Right atrium auricular region (tissue), 2 donors: ENCODE measurements at regions not wholly inside any gene's neighbourhood (a gene's known extent, or its start where the extent isn't known, plus 50 kb on each side); places are given as distances from the start of the nearest gene placed in this dataset.

Experiments
- DNase-seq: peaks from one replicate; pipeline ENCODE4 v3.0.0-alpha.2; 2019; ENCODE audit warnings: low spot score
- H3K27ac ChIP-seq, 2 donors: fragments of 200-600 bp; sonication (generic); 1 replicate in 1 of 2; 2 replicates in 1 of 2; pipeline ENCODE4 v1.5.1; 2016 to 2019
- H3K27me3 ChIP-seq, 2 donors: fragments of 200-600 bp; sonication (generic); one replicate each; pipeline versions ENCODE4 v1.5.1 to v1.6.0; 2017 to 2019
- H3K36me3 ChIP-seq: fragments of 200-600 bp; sonication (generic); one replicate; pipeline ENCODE4 v1.5.1; 2016
- H3K4me1 ChIP-seq, 2 donors: fragments of 200-600 bp; sonication (generic); one replicate each; pipeline versions ENCODE4 v1.5.1 to v1.6.0; 2017 to 2019
- H3K4me3 ChIP-seq, 2 donors: fragments of 200-600 bp; sonication (generic); 1 replicate in 1 of 2; 2 replicates in 1 of 2; pipeline ENCODE4 v1.5.1; 2017 to 2019; ENCODE audit warnings: mild to moderate bottlenecking in 1 of 2, moderate library complexity in 1 of 2
- H3K9me3 ChIP-seq, 2 donors: fragments of 200-600 bp; sonication (generic); one replicate each; pipeline ENCODE4 v1.5.1; 2019
- TF ChIP-seq, protein P1 (sequence below), 2 donors: fragments of 200-600 bp; sonication (generic); IDR thresholded peaks; one replicate each; pipeline ENCODE4 v1.5.1; 2019; ENCODE audit warnings: antibody characterized with exemption in 2 of 2

DNA sequence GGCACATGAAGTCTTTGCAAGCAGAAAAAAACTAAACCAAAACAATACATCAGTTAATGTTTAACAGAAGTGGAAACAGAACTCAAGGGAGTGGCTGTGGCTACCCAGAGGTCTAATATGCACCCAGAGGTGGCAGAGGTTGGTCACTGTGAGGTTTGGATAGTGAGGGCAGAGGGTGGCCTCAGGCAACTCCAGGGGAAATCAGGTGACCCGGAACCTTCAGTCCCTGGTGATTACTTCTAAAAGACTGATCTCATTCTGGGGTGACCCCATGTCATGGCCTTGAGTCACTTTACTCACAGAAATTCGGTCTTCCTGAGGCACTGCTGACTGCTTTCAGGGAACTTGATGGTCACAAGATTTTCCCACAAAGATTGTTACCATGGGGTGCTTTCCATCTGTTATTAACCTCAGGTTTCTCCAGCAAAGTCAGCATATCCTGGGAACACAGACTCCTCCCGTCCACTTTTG is 99.4 kb downstream of the TMEM17 start:
- Histone ChIP-seq H3K9me3 (peaks cover 0 to 4% of the 10 kb centered on the region in 2 donors), H3K36me3 (no peaks in the 10 kb centered on the region), H3K4me3 (no peak overlapping the region), H3K27ac (no peak overlapping the region), H3K4me1 (peaks cover 0 to 25% of the 10 kb centered on the region in 2 donors), H3K27me3 (no peaks in the 10 kb centered on the region)
- DNase-seq = no peak
- TF ChIP-seq, protein P1, sequence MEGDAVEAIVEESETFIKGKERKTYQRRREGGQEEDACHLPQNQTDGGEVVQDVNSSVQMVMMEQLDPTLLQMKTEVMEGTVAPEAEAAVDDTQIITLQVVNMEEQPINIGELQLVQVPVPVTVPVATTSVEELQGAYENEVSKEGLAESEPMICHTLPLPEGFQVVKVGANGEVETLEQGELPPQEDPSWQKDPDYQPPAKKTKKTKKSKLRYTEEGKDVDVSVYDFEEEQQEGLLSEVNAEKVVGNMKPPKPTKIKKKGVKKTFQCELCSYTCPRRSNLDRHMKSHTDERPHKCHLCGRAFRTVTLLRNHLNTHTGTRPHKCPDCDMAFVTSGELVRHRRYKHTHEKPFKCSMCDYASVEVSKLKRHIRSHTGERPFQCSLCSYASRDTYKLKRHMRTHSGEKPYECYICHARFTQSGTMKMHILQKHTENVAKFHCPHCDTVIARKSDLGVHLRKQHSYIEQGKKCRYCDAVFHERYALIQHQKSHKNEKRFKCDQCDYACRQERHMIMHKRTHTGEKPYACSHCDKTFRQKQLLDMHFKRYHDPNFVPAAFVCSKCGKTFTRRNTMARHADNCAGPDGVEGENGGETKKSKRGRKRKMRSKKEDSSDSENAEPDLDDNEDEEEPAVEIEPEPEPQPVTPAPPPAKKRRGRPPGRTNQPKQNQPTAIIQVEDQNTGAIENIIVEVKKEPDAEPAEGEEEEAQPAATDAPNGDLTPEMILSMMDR (IDR thresholded peaks at IDR 0.05) = no peak

DNA sequence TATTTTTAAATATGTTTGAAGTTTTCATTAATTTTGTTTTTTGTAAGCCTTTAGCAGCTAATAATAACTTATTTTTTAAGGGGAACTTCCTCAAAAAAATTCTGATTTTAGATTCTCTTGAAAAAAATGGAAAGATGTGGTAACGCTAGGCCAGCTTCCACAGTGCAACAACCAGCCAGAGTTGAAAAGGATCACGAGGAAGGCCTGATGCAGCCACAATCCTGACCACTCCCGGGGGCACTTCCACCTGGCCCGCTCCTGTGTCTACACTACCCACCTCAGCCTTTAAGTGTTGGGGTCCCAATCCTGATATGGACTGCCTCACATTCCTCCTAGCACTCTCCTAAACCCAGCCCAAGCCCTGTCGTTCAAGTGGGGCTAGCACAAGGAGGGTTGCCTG is 101.1 kb downstream of the TMEM17 start:
- TF ChIP-seq, protein P1 (IDR thresholded peaks at IDR 0.05) = no peak
- Histone ChIP-seq H3K9me3 (peaks cover 0 to 4% of the 10 kb centered on the region in 2 donors), H3K36me3 (no peaks in the 10 kb centered on the region), H3K27me3 (no peaks in the 10 kb centered on the region), H3K4me1 (peaks cover 0 to 14% of the 10 kb centered on the region in 2 donors), H3K27ac (no peak overlapping the region), H3K4me3 (no peak overlapping the region)
- no peak for DNase-seq

DNA sequence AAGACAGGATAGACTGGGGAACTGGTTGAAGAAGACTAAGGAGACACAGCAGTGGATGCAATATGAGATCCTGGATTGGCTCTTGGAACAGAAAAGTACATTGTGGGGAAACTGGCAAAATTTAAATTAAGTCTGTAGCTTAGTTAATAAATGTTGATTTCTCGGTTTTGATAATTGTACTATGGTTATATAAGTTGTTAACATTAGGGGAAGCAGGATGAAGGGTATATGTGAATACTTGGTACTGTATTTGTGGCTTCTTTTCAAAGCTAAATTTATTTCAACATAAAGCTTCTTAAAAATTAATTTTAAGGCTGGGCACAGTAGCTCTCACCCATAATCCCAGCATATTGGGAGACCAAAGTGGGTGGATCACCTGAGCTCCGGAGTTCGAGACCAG is 103.8 kb downstream of the TMEM17 start:
- peaks cover 0 to 4% of the 10 kb centered on the region in 2 donors for H3K4me1 ChIP-seq
- no peaks in the 10 kb centered on the region for H3K27me3 ChIP-seq
- H3K27ac ChIP-seq = no peak overlapping the region
- TF ChIP-seq, protein P1 (IDR thresholded peaks at IDR 0.05) = no peak
- peaks cover 0 to 4% of the 10 kb centered on the region in 2 donors for H3K9me3 ChIP-seq
- no peaks in the 10 kb centered on the region for H3K36me3 ChIP-seq
- no peak overlapping the region for H3K4me3 ChIP-seq
- no peak for DNase-seq

DNA sequence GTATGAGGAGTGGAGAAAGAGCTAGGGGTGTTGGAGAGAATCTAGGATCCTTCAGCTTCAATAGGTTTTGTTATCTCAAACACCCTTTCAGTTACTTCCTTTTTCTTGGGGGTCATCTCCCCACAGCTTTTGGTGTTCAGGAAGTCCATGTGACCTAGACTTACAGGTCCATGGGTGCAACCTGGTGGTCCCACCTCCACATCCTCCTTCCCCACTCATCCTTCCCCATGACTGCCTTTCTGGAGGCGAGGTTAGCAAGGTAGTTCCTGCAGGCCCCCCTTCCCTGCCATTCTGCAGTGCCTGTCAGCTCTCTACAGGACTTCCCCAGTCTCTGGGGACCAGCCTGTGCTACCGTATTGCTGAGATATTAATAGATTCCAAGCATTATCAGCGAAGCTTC is 107.6 kb downstream of the TMEM17 start:
- Histone ChIP-seq H3K27me3 (no peaks in the 10 kb centered on the region), H3K4me1 (peaks cover 0 to 4% of the 10 kb centered on the region in 2 donors), H3K9me3 (peaks cover 0 to 4% of the 10 kb centered on the region in 2 donors), H3K4me3 (no peak overlapping the region), H3K27ac (no peak overlapping the region), H3K36me3 (no peaks in the 10 kb centered on the region)
- TF ChIP-seq, protein P1 (IDR thresholded peaks at IDR 0.05) = no peak
- DNase-seq = no peak

DNA sequence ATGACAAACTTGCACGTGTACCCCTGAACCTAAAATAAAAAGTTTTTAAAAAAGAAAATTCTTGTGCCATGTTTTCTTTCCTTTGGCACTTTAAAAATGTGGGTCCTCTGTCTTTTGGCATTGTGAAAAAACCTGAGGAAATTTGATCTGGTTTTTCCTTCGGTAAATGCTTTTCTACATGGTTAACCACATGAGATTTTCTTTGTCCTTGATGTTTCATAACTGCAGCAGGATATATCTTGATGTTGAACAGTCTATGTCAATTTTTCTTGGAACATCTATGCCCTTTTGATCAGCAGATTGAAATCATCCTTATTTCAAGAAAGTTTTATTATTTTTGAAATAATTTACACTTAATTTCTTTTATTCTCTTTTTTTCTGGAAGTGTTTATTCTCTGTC is 109.1 kb downstream of the TMEM17 start:
- H3K9me3 ChIP-seq = peaks cover 0 to 2% of the 10 kb centered on the region in 2 donors
- no peak for DNase-seq
- no peak overlapping the region for H3K4me3 ChIP-seq
- H3K4me1 ChIP-seq = peaks cover 0 to 4% of the 10 kb centered on the region in 2 donors
- no peaks in the 10 kb centered on the region for H3K27me3 ChIP-seq
- no peaks in the 10 kb centered on the region for H3K36me3 ChIP-seq
- TF ChIP-seq, protein P1 (IDR thresholded peaks at IDR 0.05) = no peak
- H3K27ac ChIP-seq = no peak overlapping the region

DNA sequence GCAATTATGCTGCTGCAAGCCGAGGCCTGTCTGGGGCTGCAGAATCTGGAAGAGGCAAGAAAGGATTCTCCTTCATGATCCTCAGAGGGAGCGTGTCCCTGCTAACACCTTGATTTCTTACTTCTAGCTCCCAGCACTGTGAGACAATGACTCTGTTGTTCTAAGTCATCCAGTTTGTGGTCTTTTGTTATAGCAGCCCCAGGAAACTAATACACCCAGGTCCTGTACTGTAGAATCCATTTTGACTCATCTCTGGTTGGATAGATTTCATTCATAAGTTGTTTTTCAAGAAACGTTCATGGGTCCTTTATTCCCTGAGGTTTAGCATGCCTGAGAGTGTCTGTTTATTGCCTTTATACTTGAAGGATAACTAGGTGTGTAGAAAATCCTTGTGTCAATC is 112.7 kb downstream of the TMEM17 start:
- Histone ChIP-seq H3K27me3 (no peaks in the 10 kb centered on the region), H3K27ac (no peak overlapping the region), H3K4me1 (peaks cover 0 to 1% of the 10 kb centered on the region in 2 donors), H3K9me3 (no peaks in the 10 kb centered on the region), H3K4me3 (no peak overlapping the region), H3K36me3 (no peaks in the 10 kb centered on the region)
- TF ChIP-seq, protein P1 (IDR thresholded peaks at IDR 0.05) = no peak
- DNase-seq = no peak
